Type B pancreatic cell (in vitro differentiated cells): ENCODE measurements at regions not wholly inside any gene's neighbourhood (a gene's known extent, or its start where the extent isn't known, plus 50 kb on each side); places are given as distances from the start of the nearest gene placed in this dataset.

Experiments
- DNase-seq: peaks from one replicate; pipeline ENCODE4 v3.0.0; 2021; ENCODE audit warnings: mixed read lengths; ENCODE audit not compliant: unreplicated experiment; ENCODE audit errors: extremely low spot score
- H3K27ac Mint-ChIP-seq: 2 replicates; pipeline ENCODE4 v1.8.0; 2021; ENCODE audit warnings: mild to moderate bottlenecking, mixed read lengths
- H3K27me3 Mint-ChIP-seq: 2 replicates; pipeline ENCODE4 v1.8.0; 2021; ENCODE audit warnings: mixed read lengths
- H3K36me3 Mint-ChIP-seq: 2 replicates; pipeline ENCODE4 v1.8.0; 2021; ENCODE audit warnings: mixed read lengths
- H3K4me1 Mint-ChIP-seq: one replicate; pipeline ENCODE4 v1.8.0; 2021; ENCODE audit warnings: mixed read lengths; ENCODE audit not compliant: unreplicated experiment
- H3K4me3 Mint-ChIP-seq: 2 replicates; pipeline ENCODE4 v1.8.0; 2021; ENCODE audit warnings: mild to moderate bottlenecking, mixed read lengths
- H3K9me3 Mint-ChIP-seq: 2 replicates; pipeline ENCODE4 v1.8.0; 2021; ENCODE audit warnings: mixed read lengths
- TF ChIP-seq, protein P1 (sequence below): fragments of 200-600 bp; sonication (generic); conservative IDR thresholded peaks from 2 replicates; pipeline ENCODE4 v1.5.0; 2021; ENCODE audit warnings: antibody characterized with exemption, mild to moderate bottlenecking

- Mint-ChIP-seq H3K36me3 (no peaks in the 10 kb centered on the region), H3K27ac (no peak overlapping the region), H3K4me3 (no peak overlapping the region), H3K27me3 (no peaks in the 10 kb centered on the region), H3K9me3 (no peaks in the 10 kb centered on the region), H3K4me1 (peaks cover 18% of the 10 kb centered on the region)
- TF ChIP-seq, protein P1, sequence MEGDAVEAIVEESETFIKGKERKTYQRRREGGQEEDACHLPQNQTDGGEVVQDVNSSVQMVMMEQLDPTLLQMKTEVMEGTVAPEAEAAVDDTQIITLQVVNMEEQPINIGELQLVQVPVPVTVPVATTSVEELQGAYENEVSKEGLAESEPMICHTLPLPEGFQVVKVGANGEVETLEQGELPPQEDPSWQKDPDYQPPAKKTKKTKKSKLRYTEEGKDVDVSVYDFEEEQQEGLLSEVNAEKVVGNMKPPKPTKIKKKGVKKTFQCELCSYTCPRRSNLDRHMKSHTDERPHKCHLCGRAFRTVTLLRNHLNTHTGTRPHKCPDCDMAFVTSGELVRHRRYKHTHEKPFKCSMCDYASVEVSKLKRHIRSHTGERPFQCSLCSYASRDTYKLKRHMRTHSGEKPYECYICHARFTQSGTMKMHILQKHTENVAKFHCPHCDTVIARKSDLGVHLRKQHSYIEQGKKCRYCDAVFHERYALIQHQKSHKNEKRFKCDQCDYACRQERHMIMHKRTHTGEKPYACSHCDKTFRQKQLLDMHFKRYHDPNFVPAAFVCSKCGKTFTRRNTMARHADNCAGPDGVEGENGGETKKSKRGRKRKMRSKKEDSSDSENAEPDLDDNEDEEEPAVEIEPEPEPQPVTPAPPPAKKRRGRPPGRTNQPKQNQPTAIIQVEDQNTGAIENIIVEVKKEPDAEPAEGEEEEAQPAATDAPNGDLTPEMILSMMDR = no peak
- no peak for DNase-seq
These were observed 728.7 kb upstream of the TMEM132C start for GRCh38 chr12:127538316-127538715.

DNA sequence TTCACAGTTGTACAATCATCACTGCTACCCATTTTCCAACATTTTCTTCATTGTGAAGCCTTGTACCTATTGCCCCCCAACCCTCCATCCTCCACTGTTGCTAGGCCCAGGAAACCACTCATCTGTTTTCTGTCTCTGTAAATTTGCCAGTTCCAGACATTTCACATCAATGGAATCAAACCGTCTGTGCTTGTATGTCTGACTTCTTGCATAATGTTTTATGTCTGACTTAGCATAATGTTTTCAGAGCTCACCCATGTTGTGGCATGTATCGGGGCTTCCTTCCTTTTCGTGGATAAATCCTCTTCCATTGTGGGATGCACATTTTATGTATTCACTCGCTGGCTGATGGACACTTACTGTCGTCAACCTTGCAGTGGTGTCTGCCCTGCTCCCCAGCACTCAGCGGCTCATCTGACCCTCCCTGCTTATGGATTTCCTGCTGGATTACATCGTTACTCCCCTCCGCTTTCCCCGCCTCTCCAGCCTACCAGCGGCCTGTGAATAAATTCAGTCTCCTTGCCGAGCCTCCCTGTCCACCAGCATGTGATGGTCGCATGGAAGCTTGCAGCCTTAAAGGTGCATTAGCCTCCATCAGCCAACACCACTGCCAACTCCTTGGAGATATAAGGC lies 727.6 kb upstream of the TMEM132C start:
- Mint-ChIP-seq H3K27me3 (no peaks in the 10 kb centered on the region), H3K27ac (no peak overlapping the region), H3K4me1 (peaks cover 18% of the 10 kb centered on the region), H3K4me3 (no peak overlapping the region), H3K36me3 (no peaks in the 10 kb centered on the region), H3K9me3 (no peaks in the 10 kb centered on the region)
- TF ChIP-seq, protein P1 = no peak
- no peak for DNase-seq

DNA sequence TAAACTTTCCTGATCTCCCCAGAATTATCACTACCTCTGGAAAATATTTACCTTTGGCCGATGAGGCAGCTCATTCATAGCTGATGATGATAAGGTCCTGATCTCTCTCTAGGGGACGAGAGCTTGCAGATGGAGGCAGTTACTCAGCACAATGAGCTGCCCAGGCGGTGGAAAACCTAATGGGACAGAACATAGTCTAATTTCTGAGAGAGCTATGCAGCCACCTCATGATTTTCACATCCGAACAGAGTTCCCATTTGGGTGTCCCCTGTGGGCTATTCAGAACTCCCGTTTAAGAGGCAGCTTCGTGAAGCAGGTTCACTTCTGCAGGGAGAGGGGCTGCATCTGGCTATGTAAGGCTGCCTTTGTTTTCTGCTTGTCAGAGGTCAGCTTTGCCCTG lies 724.6 kb upstream of the TMEM132C start:
- H3K9me3 Mint-ChIP-seq = no peaks in the 10 kb centered on the region
- no peaks in the 10 kb centered on the region for H3K36me3 Mint-ChIP-seq
- no peak overlapping the region for H3K27ac Mint-ChIP-seq
- H3K4me3 Mint-ChIP-seq = no peak overlapping the region
- H3K27me3 Mint-ChIP-seq = no peaks in the 10 kb centered on the region
- DNase-seq = no peak
- H3K4me1 Mint-ChIP-seq = peaks cover 12% of the 10 kb centered on the region
- TF ChIP-seq, protein P1 = no peak

GRCh38 chr12:127542931-127543330 lies 724.0 kb upstream of the TMEM132C start:
- Mint-ChIP-seq H3K4me3 (no peak overlapping the region), H3K27me3 (peaks cover 4% of the 10 kb centered on the region), H3K27ac (no peak overlapping the region), H3K4me1 (peaks cover 16% of the 10 kb centered on the region), H3K36me3 (no peaks in the 10 kb centered on the region), H3K9me3 (no peaks in the 10 kb centered on the region)
- TF ChIP-seq, protein P1 = no peak
- no peak for DNase-seq

GRCh38 chr12:127546721-127547505 lies 720.1 kb upstream of the TMEM132C start:
- no peak overlapping the region for H3K4me3 Mint-ChIP-seq
- H3K9me3 Mint-ChIP-seq = peaks cover 8% of the 10 kb centered on the region
- TF ChIP-seq, protein P1 = no peak
- DNase-seq = no peak
- H3K4me1 Mint-ChIP-seq = peaks cover 17% of the 10 kb centered on the region
- peaks cover 18% of the 10 kb centered on the region for H3K27me3 Mint-ChIP-seq
- H3K27ac Mint-ChIP-seq = no peak overlapping the region
- no peaks in the 10 kb centered on the region for H3K36me3 Mint-ChIP-seq
